ENCODE measurements at regions not wholly inside any gene's neighbourhood (a gene's known extent, or its start where the extent isn't known, plus 50 kb on each side); places are given as distances from the start of the nearest gene placed in this dataset.

GRCh38 chr2:217412277-217412676 is 552.4 kb upstream of the TNP1 start:
- in situ Hi-C loops (cut with HindIII; ENCODE audit: low pct_unique_long_range_greater_than_20kb, low sequenced_read_pairs) (no loop called here), intact Hi-C loops (cut with micrococcal nuclease; ENCODE audit: unreplicated experiment) (no loop called here)
- Histone ChIP-seq H3K4me1 (ENCODE audit: control insufficient read depth, insufficient read depth, low read length) (no peaks in the 10 kb centered on the region), H3K36me3 (ENCODE audit: control insufficient read depth, insufficient read depth, low read length) (no peaks in the 10 kb centered on the region), H3K9me3 (ENCODE audit: control insufficient read depth, insufficient read depth, low read depth, low read length) (no peaks in the 10 kb centered on the region), H3K27me3 (ENCODE audit: control insufficient read depth, insufficient read depth, low read length) (no peaks in the 10 kb centered on the region; the same call in 1 of the 2 replicates), H3K27ac (ENCODE audit: low read length) (no peak overlapping the region), H3K4me3 (ENCODE audit: low read depth in 2 of 2, low read length in 2 of 2) (no peak overlapping the region)
- ATAC-seq (no peak), DNase-seq (ENCODE audit: low read depth, low spot score) (no peak)
- POLR2A ChIA-PET, result no interaction called here
- CTCF ChIA-PET, result no interaction called here
- BruUV-seq (replicated peaks), result no TSS peak
- TF ChIP-seq, protein P1, sequence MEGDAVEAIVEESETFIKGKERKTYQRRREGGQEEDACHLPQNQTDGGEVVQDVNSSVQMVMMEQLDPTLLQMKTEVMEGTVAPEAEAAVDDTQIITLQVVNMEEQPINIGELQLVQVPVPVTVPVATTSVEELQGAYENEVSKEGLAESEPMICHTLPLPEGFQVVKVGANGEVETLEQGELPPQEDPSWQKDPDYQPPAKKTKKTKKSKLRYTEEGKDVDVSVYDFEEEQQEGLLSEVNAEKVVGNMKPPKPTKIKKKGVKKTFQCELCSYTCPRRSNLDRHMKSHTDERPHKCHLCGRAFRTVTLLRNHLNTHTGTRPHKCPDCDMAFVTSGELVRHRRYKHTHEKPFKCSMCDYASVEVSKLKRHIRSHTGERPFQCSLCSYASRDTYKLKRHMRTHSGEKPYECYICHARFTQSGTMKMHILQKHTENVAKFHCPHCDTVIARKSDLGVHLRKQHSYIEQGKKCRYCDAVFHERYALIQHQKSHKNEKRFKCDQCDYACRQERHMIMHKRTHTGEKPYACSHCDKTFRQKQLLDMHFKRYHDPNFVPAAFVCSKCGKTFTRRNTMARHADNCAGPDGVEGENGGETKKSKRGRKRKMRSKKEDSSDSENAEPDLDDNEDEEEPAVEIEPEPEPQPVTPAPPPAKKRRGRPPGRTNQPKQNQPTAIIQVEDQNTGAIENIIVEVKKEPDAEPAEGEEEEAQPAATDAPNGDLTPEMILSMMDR (IDR thresholded peaks at IDR 0.05), result no peak

DNA sequence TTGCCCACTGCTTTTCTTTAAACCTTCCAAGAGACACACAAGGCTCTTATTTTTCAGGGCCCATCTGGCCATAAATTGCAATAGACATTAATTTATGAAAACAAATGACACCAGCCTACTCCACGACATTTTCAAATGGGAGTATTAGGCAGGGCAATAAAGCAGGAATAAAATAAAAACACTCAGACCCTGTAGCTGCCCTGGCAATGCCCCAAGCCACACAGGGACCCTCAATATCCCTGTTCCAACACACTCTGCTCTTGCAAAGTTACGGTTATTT is 550.8 kb upstream of the TNP1 start:
- Histone ChIP-seq H3K27ac (ENCODE audit: low read length) (no peak overlapping the region), H3K27me3 (ENCODE audit: control insufficient read depth, insufficient read depth, low read length) (no peaks in the 10 kb centered on the region; the same call in 1 of the 2 replicates), H3K36me3 (ENCODE audit: control insufficient read depth, insufficient read depth, low read length) (no peaks in the 10 kb centered on the region), H3K4me3 (ENCODE audit: low read depth in 2 of 2, low read length in 2 of 2) (no peak overlapping the region), H3K9me3 (ENCODE audit: control insufficient read depth, insufficient read depth, low read depth, low read length) (no peaks in the 10 kb centered on the region), H3K4me1 (ENCODE audit: control insufficient read depth, insufficient read depth, low read length) (no peaks in the 10 kb centered on the region)
- DNase-seq (ENCODE audit: low read depth, low spot score) (no peak), ATAC-seq (no peak)
- ChIA-PET CTCF (no interaction called here), POLR2A (no interaction called here)
- intact Hi-C loops (cut with micrococcal nuclease; ENCODE audit: unreplicated experiment) (no loop called here), in situ Hi-C loops (cut with HindIII; ENCODE audit: low pct_unique_long_range_greater_than_20kb, low sequenced_read_pairs) (no loop called here)
- no TSS peak for BruUV-seq (replicated peaks)
- TF ChIP-seq, protein P2, sequence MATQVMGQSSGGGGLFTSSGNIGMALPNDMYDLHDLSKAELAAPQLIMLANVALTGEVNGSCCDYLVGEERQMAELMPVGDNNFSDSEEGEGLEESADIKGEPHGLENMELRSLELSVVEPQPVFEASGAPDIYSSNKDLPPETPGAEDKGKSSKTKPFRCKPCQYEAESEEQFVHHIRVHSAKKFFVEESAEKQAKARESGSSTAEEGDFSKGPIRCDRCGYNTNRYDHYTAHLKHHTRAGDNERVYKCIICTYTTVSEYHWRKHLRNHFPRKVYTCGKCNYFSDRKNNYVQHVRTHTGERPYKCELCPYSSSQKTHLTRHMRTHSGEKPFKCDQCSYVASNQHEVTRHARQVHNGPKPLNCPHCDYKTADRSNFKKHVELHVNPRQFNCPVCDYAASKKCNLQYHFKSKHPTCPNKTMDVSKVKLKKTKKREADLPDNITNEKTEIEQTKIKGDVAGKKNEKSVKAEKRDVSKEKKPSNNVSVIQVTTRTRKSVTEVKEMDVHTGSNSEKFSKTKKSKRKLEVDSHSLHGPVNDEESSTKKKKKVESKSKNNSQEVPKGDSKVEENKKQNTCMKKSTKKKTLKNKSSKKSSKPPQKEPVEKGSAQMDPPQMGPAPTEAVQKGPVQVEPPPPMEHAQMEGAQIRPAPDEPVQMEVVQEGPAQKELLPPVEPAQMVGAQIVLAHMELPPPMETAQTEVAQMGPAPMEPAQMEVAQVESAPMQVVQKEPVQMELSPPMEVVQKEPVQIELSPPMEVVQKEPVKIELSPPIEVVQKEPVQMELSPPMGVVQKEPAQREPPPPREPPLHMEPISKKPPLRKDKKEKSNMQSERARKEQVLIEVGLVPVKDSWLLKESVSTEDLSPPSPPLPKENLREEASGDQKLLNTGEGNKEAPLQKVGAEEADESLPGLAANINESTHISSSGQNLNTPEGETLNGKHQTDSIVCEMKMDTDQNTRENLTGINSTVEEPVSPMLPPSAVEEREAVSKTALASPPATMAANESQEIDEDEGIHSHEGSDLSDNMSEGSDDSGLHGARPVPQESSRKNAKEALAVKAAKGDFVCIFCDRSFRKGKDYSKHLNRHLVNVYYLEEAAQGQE (IDR thresholded peaks at IDR 0.05; ENCODE audit: insufficient read depth in 1 of 2, low read depth in 2 of 2, low read length in 1 of 2), result no peak
- no peak for TF ChIP-seq SIN3A (IDR thresholded peaks at IDR 0.05; ENCODE audit: borderline replicate concordance, insufficient read depth, low read depth, low read length)
- TF ChIP-seq POLR2AphosphoS5 (IDR thresholded peaks at IDR 0.05; ENCODE audit: low read depth, low read length), result no peak
- TF ChIP-seq TCF7L2 (IDR thresholded peaks at IDR 0.05; ENCODE audit: low read depth, low read length), result no peak
- TF ChIP-seq, protein P1 (IDR thresholded peaks at IDR 0.05), result no peak

All from Panc1 (cell line).